Stomach (tissue), 8 donors: ENCODE measurements at regions not wholly inside any gene's neighbourhood (a gene's known extent, or its start where the extent isn't known, plus 50 kb on each side); places are given as distances from the start of the nearest gene placed in this dataset.
A peak's percentile ranks its signal among the peaks of the same experiment; 100 is the strongest.

Source experiments
- DNase-seq, 2 donors: peaks; one replicate each; pipeline versions ENCODE4 v3.0.0 to v3.0.0-alpha.2; 2013 to 2019
- H3K27ac ChIP-seq, 5 donors: fragments of 200-600 bp in 4 of 5; sonication (generic) in 4 of 5; one replicate each; pipeline ENCODE4 v1.5.1; 2013 to 2019; ENCODE audit warnings: mild to moderate bottlenecking in 1 of 5, moderate library complexity in 1 of 5
- H3K27me3 ChIP-seq, 3 donors: fragments of 200-600 bp; sonication (generic); one replicate each; pipeline ENCODE4 v1.5.1; 2017 to 2019; ENCODE audit warnings: mixed run types in 1 of 3
- H3K36me3 ChIP-seq, 4 donors: fragments of 200-600 bp; sonication (generic); 1 replicate in 3 of 4; 2 replicates in 1 of 4; pipeline ENCODE4 v1.5.1; 2016 to 2019
- H3K4me1 ChIP-seq, 4 donors: fragments of 200-600 bp; sonication (generic); one replicate each; pipeline ENCODE4 v1.5.1; 2016 to 2019
- H3K4me3 ChIP-seq, 4 donors: fragments of 200-600 bp; sonication (generic) in 3 of 4; one replicate each; pipeline ENCODE4 v1.5.1; 2016 to 2019; ENCODE audit warnings: mild to moderate bottlenecking in 1 of 4
- H3K9me3 ChIP-seq, 4 donors: fragments of 200-600 bp; sonication (generic); one replicate each; pipeline ENCODE4 v1.5.1; 2016 to 2019
- CTCF ChIP-seq, 7 experiments: fragments of 450-650 bp in 4 of 7; fragments of 200-600 bp in 3 of 7; sonication (generic) in 3 of 7; IDR thresholded peaks; one replicate each; pipeline ENCODE4 v1.5.1; 2016 to 2019; ENCODE audit warnings: antibody characterized with exemption in 7 of 7, control low read depth in 2 of 7, mild to moderate bottlenecking in 1 of 7
- EP300 ChIP-seq: sonication (generic); formaldehyde crosslinking; IDR thresholded peaks from one replicate; pipeline ENCODE4 v1.6.1; 2017; ENCODE audit warnings: antibody characterized with exemption
- POLR2A ChIP-seq, 4 donors: fragments of 450-650 bp; IDR thresholded peaks; one replicate each; pipeline ENCODE4 v1.6.1; 2016; ENCODE audit warnings: antibody characterized with exemption in 4 of 4, control low read depth in 2 of 4, mild to moderate bottlenecking in 1 of 4, moderate library complexity in 1 of 4
- POLR2AphosphoS5 ChIP-seq, 3 donors: sonication (generic); formaldehyde crosslinking; IDR thresholded peaks; one replicate each; pipeline ENCODE4 v1.6.1; 2016; ENCODE audit warnings: antibody characterized with exemption in 3 of 3
- WGBS, 5 donors: extraction: QIAGEN DNeasy Blood & Tissue Kit in 3 of 5; methylation state at CpG; one replicate each; pipeline versions ENCODE4 v1.1.5 to v1.1.7; 2013 to 2018; 5-methylcytosine and 5-hydroxymethylcytosine counted together
- intact Hi-C: fragments of 100-400 bp; cut with DNase I; formaldehyde crosslinking; loops from one replicate; pipeline ENCODE4 v1.15.1; 2023; ENCODE audit warnings: low total_unique reads
- donor health status: healthy with polysubstance abuse.
- donor health status: Bipolar disorder and iron deficiency.
- donor health status: healthy.

DNA sequence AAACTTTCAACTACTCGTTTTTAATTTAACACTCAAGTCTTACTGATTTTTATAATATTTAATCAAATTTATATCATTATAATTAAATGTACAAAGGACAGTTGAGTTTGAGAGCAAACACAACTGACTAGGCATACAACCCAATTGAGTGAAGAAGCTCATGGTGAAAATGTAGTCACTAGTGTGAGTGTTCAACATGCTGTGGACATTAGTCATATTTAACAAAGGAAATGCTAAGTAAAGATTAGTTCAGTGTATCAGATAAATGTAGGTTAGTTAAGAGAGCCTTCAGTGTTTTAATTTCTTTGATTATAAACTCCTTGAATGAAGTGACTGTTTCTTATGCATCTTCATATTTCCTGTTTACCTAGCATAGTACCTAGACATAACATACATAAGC is 444.2 kb upstream of the GOLIM4 start:
- no peaks in the 10 kb centered on the region for H3K36me3 ChIP-seq
- TF ChIP-seq CTCF (IDR thresholded peaks at IDR 0.05) = no peak
- no peak for TF ChIP-seq EP300
- no peak for TF ChIP-seq POLR2A (IDR thresholded peaks at IDR 0.05)
- TF ChIP-seq POLR2AphosphoS5 (IDR thresholded peaks at IDR 0.05) = no peak
- 67 to 90% (median 70%) methylated on average over 1 of the region's 1 CpG for WGBS, 5 donors
- H3K4me3 ChIP-seq = no peak overlapping the region
- DNase-seq = no peak
- H3K27me3 ChIP-seq = no peaks in the 10 kb centered on the region
- no peak overlapping the region for H3K27ac ChIP-seq
- intact Hi-C loops = no loop called here
- H3K9me3 ChIP-seq = no peaks in the 10 kb centered on the region
- H3K4me1 ChIP-seq = no peaks in the 10 kb centered on the region

DNA sequence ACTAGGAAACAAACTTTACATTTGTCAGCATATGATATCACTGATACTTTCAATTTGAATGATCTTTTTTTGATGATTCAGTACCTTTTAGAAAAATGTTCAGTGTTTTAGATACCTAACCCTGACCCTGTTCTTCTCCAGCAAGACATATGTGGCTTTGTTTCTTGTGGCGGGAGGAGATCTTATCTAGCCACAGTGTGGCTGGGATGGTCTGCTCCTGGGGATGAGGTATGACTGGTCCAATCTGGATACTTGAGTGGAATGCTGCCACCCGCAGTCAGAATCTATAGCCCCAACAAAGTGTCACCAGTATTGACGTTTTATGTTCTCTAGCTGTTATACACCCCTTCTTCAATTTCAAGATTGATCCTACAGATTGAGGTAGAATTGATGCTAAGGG is 439.0 kb upstream of the GOLIM4 start:
- H3K36me3 ChIP-seq = no peaks in the 10 kb centered on the region
- H3K27ac ChIP-seq = no peak overlapping the region
- WGBS, 5 donors = 61 to 72% (median 70%) methylated on average over 3 of the region's 3 CpGs
- intact Hi-C loops = no loop called here
- TF ChIP-seq EP300 = no peak
- H3K4me3 ChIP-seq = no peak overlapping the region
- no peaks in the 10 kb centered on the region for H3K27me3 ChIP-seq
- no peaks in the 10 kb centered on the region for H3K4me1 ChIP-seq
- H3K9me3 ChIP-seq = no peaks in the 10 kb centered on the region
- DNase-seq = no peak

GRCh38 chr3:168533600-168533999 is 437.9 kb upstream of the GOLIM4 start:
- Histone ChIP-seq H3K9me3 (no peaks in the 10 kb centered on the region), H3K36me3 (no peaks in the 10 kb centered on the region), H3K4me3 (no peak overlapping the region), H3K4me1 (no peaks in the 10 kb centered on the region), H3K27me3 (no peaks in the 10 kb centered on the region), H3K27ac (no peak overlapping the region)
- no peak for TF ChIP-seq POLR2A (IDR thresholded peaks at IDR 0.05)
- intact Hi-C loops = no loop called here
- no peak for DNase-seq
- 74 to 82% (median 79%) methylated on average over 2 of the region's 2 CpGs for WGBS, 5 donors

DNA sequence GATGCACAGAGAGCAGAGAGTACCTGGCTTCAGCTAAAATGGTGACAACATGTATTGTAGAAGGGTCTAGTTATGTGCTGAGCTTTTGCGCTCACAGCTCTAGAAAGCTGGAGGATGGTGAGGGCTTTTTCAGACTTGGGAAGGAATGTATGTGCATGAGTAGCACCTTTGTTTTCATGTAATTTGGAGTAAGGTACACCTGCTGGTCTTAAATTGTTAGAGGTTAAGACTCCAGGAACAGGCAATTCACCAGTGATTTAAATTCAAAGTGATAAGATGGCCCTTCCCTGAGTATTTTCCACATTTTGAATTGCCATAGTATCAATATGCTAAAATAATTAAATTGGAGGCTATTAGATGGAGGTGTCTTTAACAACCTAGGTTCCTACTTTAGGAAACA is 436.4 kb upstream of the GOLIM4 start:
- no peaks in the 10 kb centered on the region for H3K27me3 ChIP-seq
- no peaks in the 10 kb centered on the region for H3K36me3 ChIP-seq
- DNase-seq = no peak
- no peaks in the 10 kb centered on the region for H3K4me1 ChIP-seq
- no peak overlapping the region for H3K27ac ChIP-seq
- no peak for TF ChIP-seq POLR2AphosphoS5 (IDR thresholded peaks at IDR 0.05)
- no peak for TF ChIP-seq CTCF (IDR thresholded peaks at IDR 0.05)
- TF ChIP-seq EP300 = no peak
- no peak for TF ChIP-seq POLR2A (IDR thresholded peaks at IDR 0.05)
- no peak overlapping the region for H3K4me3 ChIP-seq
- H3K9me3 ChIP-seq = no peaks in the 10 kb centered on the region
- 95 to 100% (median 97%) methylated on average over 1 of the region's 1 CpG for WGBS, 5 donors
- intact Hi-C loops = no loop called here

GRCh38 chr3:168531116-168531515 is 435.4 kb upstream of the GOLIM4 start:
- no peak overlapping the region for H3K27ac ChIP-seq
- H3K36me3 ChIP-seq = no peaks in the 10 kb centered on the region
- H3K9me3 ChIP-seq = no peaks in the 10 kb centered on the region
- H3K4me1 ChIP-seq = no peaks in the 10 kb centered on the region
- no peak for TF ChIP-seq EP300
- TF ChIP-seq POLR2A (IDR thresholded peaks at IDR 0.05) = no peak
- TF ChIP-seq POLR2AphosphoS5 (IDR thresholded peaks at IDR 0.05) = no peak
- no peak for TF ChIP-seq CTCF (IDR thresholded peaks at IDR 0.05)
- no peak overlapping the region for H3K4me3 ChIP-seq
- intact Hi-C loops = no loop called here
- peak in 1 of 2 donors; percentile 16 for DNase-seq
- WGBS, 5 donors = 70 to 78% (median 74%) methylated on average over 4 of the region's 4 CpGs
- no peaks in the 10 kb centered on the region for H3K27me3 ChIP-seq
